H1 (cell line): ENCODE measurements at regions not wholly inside any gene's neighbourhood (a gene's known extent, or its start where the extent isn't known, plus 50 kb on each side); places are given as distances from the start of the nearest gene placed in this dataset.

ENCODE experiments used
- CHD7 ChIP-seq: fragments of 300-600 bp; sonication (generic); IDR thresholded peaks from 2 replicates; pipeline ENCODE4 v1.7.1; 2012; ENCODE audit warnings: low read length, moderate library complexity, mild to moderate bottlenecking, inconsistent platforms; ENCODE audit not compliant: insufficient replicate concordance
- GABPA ChIP-seq: IDR thresholded peaks from 2 replicates; pipeline ENCODE4 v1.6.1; 2011; ENCODE audit warnings: mild to moderate bottlenecking, low read length, moderate library complexity, borderline replicate concordance; ENCODE audit not compliant: insufficient read depth
- KDM5A ChIP-seq: fragments of 200-600 bp; IDR thresholded peaks from 2 replicates; pipeline ENCODE4 v1.7.1; 2012; ENCODE audit warnings: mild to moderate bottlenecking, low read length, inconsistent platforms, mixed read lengths
- MAFK ChIP-seq: IDR thresholded peaks from 2 replicates; pipeline ENCODE4 v1.6.1; 2012; ENCODE audit warnings: low read depth, mild to moderate bottlenecking, improper control_type of control experiment, low read length
- RFX5 ChIP-seq: IDR thresholded peaks from 2 replicates; pipeline ENCODE4 v1.6.1; 2011; ENCODE audit warnings: low read depth, low read length, improper control_type of control experiment, borderline replicate concordance
- SP1 ChIP-seq: IDR thresholded peaks from 2 replicates; pipeline ENCODE4 v1.6.1; 2011; ENCODE audit warnings: low read depth, low read length
- SUZ12 ChIP-seq: fragments of 200-600 bp; sonication (generic); IDR thresholded peaks from 2 replicates; pipeline ENCODE4 v1.6.1; 2012; ENCODE audit warnings: mild to moderate bottlenecking, inconsistent platforms, low read length, moderate library complexity, mixed read lengths
- TBP ChIP-seq: IDR thresholded peaks from 2 replicates; pipeline ENCODE4 v1.6.1; 2011; ENCODE audit warnings: low read depth, low read length, improper control_type of control experiment
- TCF12 ChIP-seq: IDR thresholded peaks from 2 replicates; pipeline ENCODE4 v1.6.1; 2011; ENCODE audit warnings: low read depth, mild to moderate bottlenecking, low read length
- ZNF274 ChIP-seq: IDR thresholded peaks from 2 replicates; pipeline ENCODE4 v1.7.0; 2012; ENCODE audit warnings: low read length, borderline replicate concordance; ENCODE audit errors: extremely low read depth

GRCh38 chr20:50323777-50324775, 133.4 kb downstream of the CEBPB start (continued):
- no peak for TF ChIP-seq CHD7
- no peak for TF ChIP-seq ZNF274
- TF ChIP-seq KDM5A, result no peak
- TF ChIP-seq RFX5, result no peak
- TF ChIP-seq SP1, result no peak
- no peak for TF ChIP-seq TBP
- no peak for TF ChIP-seq GABPA
- no peak for TF ChIP-seq SUZ12
- TF ChIP-seq TCF12, result no peak
- no peak for TF ChIP-seq MAFK
